H1 (cell line): ENCODE measurements at regions not wholly inside any gene's neighbourhood (a gene's known extent, or its start where the extent isn't known, plus 50 kb on each side); places are given as distances from the start of the nearest gene placed in this dataset.

Source experiments
- CTCF ChIA-PET: fragments of 300-600 bp; sonication (Branson Sonifier 250); formaldehyde crosslinking; loops from one replicate; lab custom pipeline; 2021; ENCODE audit not compliant: partially characterized antibody; lab: Charles Lee
- POLR2A ChIA-PET: fragments of 300-600 bp; sonication (Branson Sonifier 250); formaldehyde crosslinking; loops from one replicate; lab custom pipeline; 2021; ENCODE audit warnings: inconsistent platforms; ENCODE audit not compliant: partially characterized antibody; lab: Charles Lee
- DNase-seq, 2 experiments: peaks; one replicate each; pipeline versions ENCODE4 v3.0.0 to v3.0.0-alpha.2; 2010 to 2022; ENCODE audit warnings: low spot score in 2 of 2, low read depth in 1 of 2, mixed read lengths in 1 of 2
- FAIRE-seq: peaks from 2 replicates; lab custom pipeline; 2011; peaks lifted over from hg19 to GRCh38; lab: Jason Lieb, UNC
- H2AFZ ChIP-seq: 2 replicates; pipeline ENCODE4 v1.8.1; 2012; ENCODE audit warnings: low read length, inconsistent platforms
- H2AK5ac ChIP-seq: 2 replicates; pipeline ENCODE4 v1.6.1; 2013; ENCODE audit warnings: low read depth, low read length
- H2BK120ac ChIP-seq: replicated peaks from 2 replicates; pipeline ENCODE3; 2013; ENCODE audit warnings: low read depth, low read length, inconsistent platforms
- H2BK12ac ChIP-seq: 2 replicates; pipeline ENCODE4 v1.6.1; 2013; ENCODE audit warnings: low read depth, low read length
- H2BK15ac ChIP-seq: 2 replicates; pipeline ENCODE4 v1.6.1; 2013; ENCODE audit warnings: low read length
- H2BK20ac ChIP-seq: 2 replicates; pipeline ENCODE4 v1.6.1; 2013; ENCODE audit warnings: low read length
- H2BK5ac ChIP-seq: 2 replicates; pipeline ENCODE4 v1.6.1; 2013; ENCODE audit warnings: low read depth, low read length
- H3K14ac ChIP-seq: 2 replicates; pipeline ENCODE4 v1.6.1; 2013; ENCODE audit warnings: inconsistent platforms; ENCODE audit not compliant: insufficient read length
- H3K18ac ChIP-seq: 2 replicates; pipeline ENCODE4 v1.6.1; 2013; ENCODE audit warnings: low read length; ENCODE audit errors: extremely low read depth
- H3K23ac ChIP-seq: 2 replicates; pipeline ENCODE4 v1.6.1; 2013; ENCODE audit warnings: inconsistent platforms; ENCODE audit not compliant: insufficient read length
- H3K23me2 ChIP-seq: 2 replicates; pipeline ENCODE4 v1.6.1; 2013; ENCODE audit warnings: low read depth, low read length
- H3K27ac ChIP-seq: 2 replicates; pipeline ENCODE4 v1.6.1; 2011; ENCODE audit warnings: low read depth, low read length, inconsistent platforms
- H3K27me3 ChIP-seq, 4 experiments: replicated peaks in 1 of 4; 1 replicate in 1 of 4; 2 replicates in 3 of 4; pipeline versions ENCODE4 v1.6.1 to v1.8.1; 2011 to 2013; ENCODE audit warnings: low read length in 3 of 4, mild to moderate bottlenecking in 3 of 4, inconsistent platforms in 2 of 4, mixed read lengths in 2 of 4, moderate library complexity in 1 of 4; ENCODE audit not compliant: control insufficient read depth in 3 of 4, insufficient read depth in 3 of 4; ENCODE audit errors: extremely low read depth in 1 of 4
- H3K36me3 ChIP-seq, 4 experiments: 2 replicates each; pipeline versions ENCODE4 v1.6.1 to v1.8.1; 2011 to 2013; ENCODE audit warnings: mild to moderate bottlenecking in 4 of 4, low read length in 3 of 4, moderate library complexity in 2 of 4, control low read depth in 1 of 4, inconsistent platforms in 1 of 4; ENCODE audit not compliant: insufficient read depth in 4 of 4, control insufficient read depth in 2 of 4
- H3K4ac ChIP-seq: replicated peaks from 2 replicates; pipeline ENCODE3; 2013; ENCODE audit warnings: low read length, low read depth, mixed read lengths, inconsistent platforms; ENCODE audit not compliant: insufficient read length
- H3K4me1 ChIP-seq, 4 experiments: replicated peaks in 1 of 4; 1 replicate in 1 of 4; 2 replicates in 3 of 4; pipeline versions ENCODE4 v1.6.1 to v1.8.1; 2011 to 2013; ENCODE audit warnings: low read length in 3 of 4, inconsistent platforms in 2 of 4, mixed read lengths in 1 of 4; ENCODE audit not compliant: insufficient read depth in 4 of 4, control insufficient read depth in 3 of 4
- H3K4me2 ChIP-seq, 2 experiments: 2 replicates each; pipeline versions ENCODE4 v1.6.1 to v1.8.1; 2011 to 2013; ENCODE audit warnings: low read depth in 2 of 2, low read length in 2 of 2, control low read depth in 1 of 2, inconsistent platforms in 1 of 2, mild to moderate bottlenecking in 1 of 2; ENCODE audit not compliant: insufficient read depth in 1 of 2
- H3K4me3 ChIP-seq, 4 experiments: fragments of 200-600, 300-600 bp in 1 of 4; sonication (generic), shearing (Covaris generic), sonication (Bioruptor Twin) in 1 of 4; 2 replicates each; pipeline versions ENCODE4 v1.5.1 to v1.8.1; 2011 to 2016; ENCODE audit warnings: low read length in 4 of 4, low read depth in 3 of 4, control low read depth in 2 of 4, inconsistent platforms in 2 of 4, mild to moderate bottlenecking in 2 of 4, mixed read lengths in 1 of 4, moderate library complexity in 1 of 4; ENCODE audit not compliant: insufficient read depth in 2 of 4; ENCODE audit errors: extremely low read depth in 1 of 4
- H3K56ac ChIP-seq: replicated peaks from 2 replicates; pipeline ENCODE3; 2013; ENCODE audit warnings: low read depth, mild to moderate bottlenecking, mixed read lengths, low read length, inconsistent platforms; ENCODE audit not compliant: insufficient read length
- H3K79me1 ChIP-seq: 2 replicates; pipeline ENCODE4 v1.6.1; 2013; ENCODE audit warnings: low read depth, low read length, control low read depth
- H3K79me2 ChIP-seq, 2 experiments: 2 replicates each; pipeline versions ENCODE4 v1.6.1 to v1.8.1; 2012 to 2013; ENCODE audit warnings: low read length in 2 of 2, mild to moderate bottlenecking in 2 of 2, inconsistent platforms in 1 of 2; ENCODE audit not compliant: insufficient read depth in 2 of 2, control insufficient read depth in 1 of 2
- H3K9ac ChIP-seq, 4 experiments: replicated peaks in 1 of 4; 1 replicate in 1 of 4; 2 replicates in 3 of 4; pipeline versions ENCODE4 v1.6.1 to v1.8.1; 2011 to 2013; ENCODE audit warnings: low read depth in 3 of 4, low read length in 3 of 4, control low read depth in 2 of 4, mild to moderate bottlenecking in 2 of 4, moderate library complexity in 2 of 4, inconsistent platforms in 1 of 4; ENCODE audit errors: extremely low read depth in 1 of 4
- H3K9me3 ChIP-seq, 2 experiments: 2 replicates each; pipeline versions ENCODE4 v1.6.1 to v1.8.1; 2012 to 2013; ENCODE audit warnings: mild to moderate bottlenecking in 2 of 2, moderate library complexity in 2 of 2, control low read depth in 1 of 2, inconsistent platforms in 1 of 2, low read depth in 1 of 2, low read length in 1 of 2, mixed read lengths in 1 of 2; ENCODE audit not compliant: insufficient read depth in 2 of 2
- H4K20me1 ChIP-seq, 2 experiments: replicated peaks in 1 of 2; 2 replicates each; pipeline versions ENCODE3 to v1.8.1; 2011 to 2013; ENCODE audit warnings: inconsistent platforms in 2 of 2, low read length in 2 of 2, mild to moderate bottlenecking in 1 of 2; ENCODE audit not compliant: insufficient read depth in 2 of 2, control insufficient read depth in 1 of 2
- H4K5ac ChIP-seq: 2 replicates; pipeline ENCODE4 v1.6.1; 2013; ENCODE audit warnings: low read length, low read depth, mixed read lengths, inconsistent platforms; ENCODE audit not compliant: insufficient read length
- H4K8ac ChIP-seq: 2 replicates; pipeline ENCODE4 v1.8.0; 2013; ENCODE audit warnings: mild to moderate bottlenecking, moderate library complexity, low read length, inconsistent platforms; ENCODE audit not compliant: insufficient read depth; ENCODE audit errors: extremely low read depth
- H4K91ac ChIP-seq: replicated peaks from 2 replicates; pipeline ENCODE3; 2013; ENCODE audit warnings: low read length, mixed read lengths, inconsistent platforms; ENCODE audit not compliant: insufficient read length
- CHD1 ChIP-seq: IDR thresholded peaks from 2 replicates; pipeline ENCODE4 v1.6.1; 2012; ENCODE audit warnings: low read depth, low read length, improper control_type of control experiment
- CHD2 ChIP-seq: IDR thresholded peaks from 2 replicates; pipeline ENCODE4 v1.6.1; 2012; ENCODE audit warnings: low read length, improper control_type of control experiment
- FOSL1 ChIP-seq: IDR thresholded peaks from 2 replicates; pipeline ENCODE4 v1.6.1; 2011; ENCODE audit warnings: mild to moderate bottlenecking, low read depth, low read length, moderate library complexity; ENCODE audit not compliant: insufficient read depth
- MAFK ChIP-seq: IDR thresholded peaks from 2 replicates; pipeline ENCODE4 v1.6.1; 2012; ENCODE audit warnings: low read depth, mild to moderate bottlenecking, improper control_type of control experiment, low read length
- POLR2AphosphoS5 ChIP-seq: IDR thresholded peaks from 2 replicates; pipeline ENCODE4 v1.6.1; 2011; ENCODE audit warnings: low read depth, low read length
- SP2 ChIP-seq: IDR thresholded peaks from 2 replicates; pipeline ENCODE4 v1.6.1; 2012; ENCODE audit warnings: mild to moderate bottlenecking, low read length, inconsistent platforms
- SP4 ChIP-seq: IDR thresholded peaks from 2 replicates; pipeline ENCODE4 v1.6.1; 2012; ENCODE audit warnings: low read length, inconsistent platforms
- TBP ChIP-seq: IDR thresholded peaks from 2 replicates; pipeline ENCODE4 v1.6.1; 2011; ENCODE audit warnings: low read depth, low read length, improper control_type of control experiment
- USF2 ChIP-seq: IDR thresholded peaks from 2 replicates; pipeline ENCODE4 v1.6.1; 2011; ENCODE audit warnings: low read length, improper control_type of control experiment
- ZNF274 ChIP-seq: IDR thresholded peaks from 2 replicates; pipeline ENCODE4 v1.7.0; 2012; ENCODE audit warnings: low read length, borderline replicate concordance; ENCODE audit errors: extremely low read depth
- WGBS, 2 experiments: shearing (Covaris generic) in 1 of 2; methylation state at CpG; one replicate each; pipeline versions ENCODE4 v1.1.6 to v1.1.7; 2013 to 2015; ENCODE audit warnings: low lambda C conversion rate in 2 of 2, mixed read lengths in 2 of 2, inconsistent platforms in 1 of 2, low coverage in 1 of 2, missing lambda C conversion rate in 1 of 2; ENCODE audit not compliant: insufficient replicate concordance in 2 of 2, insufficient coverage in 1 of 2, insufficient read length in 1 of 2; ENCODE audit errors: extremely low coverage in 1 of 2, missing lambda C conversion rate in 1 of 2; 5-methylcytosine and 5-hydroxymethylcytosine counted together

- Histone ChIP-seq H3K23me2 (no peaks in the 10 kb centered on the region), H3K18ac (no peak overlapping the region), H4K20me1 (no peaks in the 10 kb centered on the region), H2BK15ac (no peak overlapping the region), H2BK12ac (no peak overlapping the region), H3K9ac (no peak overlapping the region), H3K27me3 (no peaks in the 10 kb centered on the region), H2BK20ac (no peak overlapping the region), H3K9me3 (no peaks in the 10 kb centered on the region), H3K4me3 (no peak overlapping the region), H3K4ac (no peak overlapping the region), H4K8ac (no peak overlapping the region), H3K36me3 (no peaks in the 10 kb centered on the region), H3K4me1 (0 out of 7 replicates have a peak, but pooled peaks cover 0 to 2% (median 0%) of the 10 kb centered on the region in 4 experiments), H3K56ac (no peak overlapping the region), H3K14ac (no peak overlapping the region), H3K23ac (no peak overlapping the region), H3K27ac (no peak overlapping the region), H4K91ac (no peak overlapping the region), H3K4me2 (no peak overlapping the region), H3K79me1 (no peaks in the 10 kb centered on the region), H3K79me2 (no peaks in the 10 kb centered on the region), H2BK120ac (no peak overlapping the region), H2AFZ (no peak overlapping the region), H4K5ac (no peak overlapping the region), H2BK5ac (no peak overlapping the region), H2AK5ac (no peak overlapping the region)
- DNase-seq (no peak), FAIRE-seq (no peak)
- no peak for TF ChIP-seq ZNF274
- TF ChIP-seq FOSL1 = no peak
- no peak for TF ChIP-seq SP2
- TF ChIP-seq MAFK = no peak
- TF ChIP-seq USF2 = no peak
- no peak for TF ChIP-seq SP4
- TF ChIP-seq CHD2 = no peak
- TF ChIP-seq TBP = no peak
- no peak for TF ChIP-seq CHD1
- TF ChIP-seq POLR2AphosphoS5 = no peak
- ChIA-PET CTCF (no interaction called here), POLR2A (no interaction called here)
- 88% methylated on average over 1 of the region's 1 CpG; no CpG with 5 or more reads in 1 of the 2 experiments for WGBS, 2 experiments
Measured at GRCh38 chr5:105544300-105544699, 1981.7 kb upstream of the NUDT12 start.
